Astrocyte of the cerebellum (primary cell): ENCODE measurements at regions not wholly inside any gene's neighbourhood (a gene's known extent, or its start where the extent isn't known, plus 50 kb on each side); places are given as distances from the start of the nearest gene placed in this dataset.

Experiments used
- DNase-seq: peaks from one replicate; pipeline ENCODE4 v3.0.0-alpha.2; 2011; ENCODE audit warnings: low read depth
- H3K4me3 ChIP-seq: 2 replicates; pipeline ENCODE4 v1.5.1; 2011; ENCODE audit warnings: mild to moderate bottlenecking, low read depth, low read length, moderate library complexity
- in situ Hi-C: cut with HindIII; loops from 2 replicates; pipeline ENCODE4 v1.10.0; 2017; ENCODE audit warnings: low sequenced_read_pairs
- TF ChIP-seq, protein P1 (sequence below): IDR thresholded peaks from 2 replicates; pipeline ENCODE4 v1.5.1; 2012; ENCODE audit warnings: low read length, low read depth, moderate library complexity, mild to moderate bottlenecking; ENCODE audit errors: missing control alignments

DNA sequence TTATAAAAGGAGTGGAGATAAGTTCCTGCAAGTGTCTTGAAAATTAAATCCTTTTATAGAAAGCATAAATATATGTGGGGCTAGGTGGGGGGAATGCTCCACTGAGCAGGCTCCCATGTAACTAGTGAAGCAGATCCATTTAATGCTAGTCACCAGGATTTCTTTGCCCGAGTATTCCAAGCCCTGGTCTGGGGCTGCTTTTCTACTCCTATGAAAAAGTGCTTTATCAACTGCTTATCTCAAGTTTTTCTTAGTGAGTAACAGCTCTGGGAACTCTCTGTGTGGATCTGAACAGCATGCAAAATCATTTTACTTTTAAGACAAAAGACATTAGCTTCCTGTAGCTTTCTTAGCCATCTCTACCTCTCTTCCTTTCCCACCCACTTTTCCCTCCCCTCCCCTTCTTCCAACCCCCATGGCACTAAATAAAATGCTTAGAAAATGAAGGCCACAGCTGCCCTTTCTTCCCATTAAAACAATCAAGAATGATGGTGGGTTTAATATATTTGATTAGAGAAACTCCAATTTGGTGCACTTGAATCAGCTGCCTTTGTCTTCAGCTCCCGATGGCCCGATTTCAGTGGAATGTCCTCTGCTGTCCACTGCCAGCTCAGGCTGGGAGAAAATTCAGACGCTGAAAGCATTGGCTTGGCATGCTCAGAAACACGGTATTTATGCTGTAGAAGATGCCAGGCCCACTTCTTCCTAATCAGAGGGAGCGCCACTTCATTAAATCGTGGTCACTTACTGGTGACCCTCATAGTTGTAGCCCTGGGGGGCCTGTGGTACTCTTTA, 475.1 kb downstream of the FOXO1 start:
- TF ChIP-seq, protein P1, sequence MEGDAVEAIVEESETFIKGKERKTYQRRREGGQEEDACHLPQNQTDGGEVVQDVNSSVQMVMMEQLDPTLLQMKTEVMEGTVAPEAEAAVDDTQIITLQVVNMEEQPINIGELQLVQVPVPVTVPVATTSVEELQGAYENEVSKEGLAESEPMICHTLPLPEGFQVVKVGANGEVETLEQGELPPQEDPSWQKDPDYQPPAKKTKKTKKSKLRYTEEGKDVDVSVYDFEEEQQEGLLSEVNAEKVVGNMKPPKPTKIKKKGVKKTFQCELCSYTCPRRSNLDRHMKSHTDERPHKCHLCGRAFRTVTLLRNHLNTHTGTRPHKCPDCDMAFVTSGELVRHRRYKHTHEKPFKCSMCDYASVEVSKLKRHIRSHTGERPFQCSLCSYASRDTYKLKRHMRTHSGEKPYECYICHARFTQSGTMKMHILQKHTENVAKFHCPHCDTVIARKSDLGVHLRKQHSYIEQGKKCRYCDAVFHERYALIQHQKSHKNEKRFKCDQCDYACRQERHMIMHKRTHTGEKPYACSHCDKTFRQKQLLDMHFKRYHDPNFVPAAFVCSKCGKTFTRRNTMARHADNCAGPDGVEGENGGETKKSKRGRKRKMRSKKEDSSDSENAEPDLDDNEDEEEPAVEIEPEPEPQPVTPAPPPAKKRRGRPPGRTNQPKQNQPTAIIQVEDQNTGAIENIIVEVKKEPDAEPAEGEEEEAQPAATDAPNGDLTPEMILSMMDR = no peak
- DNase-seq = no peak
- in situ Hi-C loops = no loop called here
- H3K4me3 ChIP-seq = no peak overlapping the region

DNA sequence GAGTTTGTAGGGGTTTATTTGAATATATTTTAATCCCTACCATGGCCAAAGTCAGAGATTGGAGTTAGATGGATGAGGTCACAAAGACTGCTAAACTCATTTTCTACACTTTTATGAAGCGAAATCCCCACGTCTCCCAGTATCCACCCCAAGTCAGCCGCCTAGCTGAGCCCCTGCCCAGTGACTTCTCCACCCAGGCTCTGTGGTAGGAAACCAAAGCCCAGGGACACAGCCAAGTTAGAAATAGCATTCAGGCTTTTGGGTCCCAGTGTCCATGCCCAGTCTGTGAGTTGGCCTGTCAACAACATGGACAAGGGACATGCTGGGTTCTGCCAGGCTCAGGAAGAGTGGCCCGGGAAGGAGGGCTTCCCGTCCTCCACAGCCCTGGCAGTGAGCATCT, 474.0 kb downstream of the FOXO1 start:
- TF ChIP-seq, protein P1 = no peak
- in situ Hi-C loops = no loop called here
- no peak overlapping the region for H3K4me3 ChIP-seq
- DNase-seq = no peak

DNA sequence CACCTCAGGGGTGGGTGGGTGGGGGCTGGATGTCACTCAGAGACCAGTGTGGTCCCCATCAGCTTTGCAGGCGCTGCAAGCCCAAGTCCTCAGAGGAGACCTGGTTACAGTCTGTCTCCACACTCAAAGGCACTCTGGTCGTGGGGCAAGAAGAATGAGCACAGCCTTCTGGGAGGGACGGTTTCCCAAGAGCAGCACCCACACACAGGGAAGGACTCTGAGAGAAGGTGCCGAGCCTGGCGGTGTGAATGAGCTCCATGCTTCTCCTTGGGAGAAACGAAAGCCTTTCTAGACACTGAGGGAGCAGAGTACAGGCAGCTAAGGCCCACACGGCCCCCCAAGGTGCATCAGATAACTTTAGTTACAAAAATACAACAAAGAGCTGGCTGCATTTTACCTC, 473.6 kb downstream of the FOXO1 start:
- in situ Hi-C loops = no loop called here
- DNase-seq = no peak
- no peak overlapping the region for H3K4me3 ChIP-seq
- TF ChIP-seq, protein P1 = no peak

DNA sequence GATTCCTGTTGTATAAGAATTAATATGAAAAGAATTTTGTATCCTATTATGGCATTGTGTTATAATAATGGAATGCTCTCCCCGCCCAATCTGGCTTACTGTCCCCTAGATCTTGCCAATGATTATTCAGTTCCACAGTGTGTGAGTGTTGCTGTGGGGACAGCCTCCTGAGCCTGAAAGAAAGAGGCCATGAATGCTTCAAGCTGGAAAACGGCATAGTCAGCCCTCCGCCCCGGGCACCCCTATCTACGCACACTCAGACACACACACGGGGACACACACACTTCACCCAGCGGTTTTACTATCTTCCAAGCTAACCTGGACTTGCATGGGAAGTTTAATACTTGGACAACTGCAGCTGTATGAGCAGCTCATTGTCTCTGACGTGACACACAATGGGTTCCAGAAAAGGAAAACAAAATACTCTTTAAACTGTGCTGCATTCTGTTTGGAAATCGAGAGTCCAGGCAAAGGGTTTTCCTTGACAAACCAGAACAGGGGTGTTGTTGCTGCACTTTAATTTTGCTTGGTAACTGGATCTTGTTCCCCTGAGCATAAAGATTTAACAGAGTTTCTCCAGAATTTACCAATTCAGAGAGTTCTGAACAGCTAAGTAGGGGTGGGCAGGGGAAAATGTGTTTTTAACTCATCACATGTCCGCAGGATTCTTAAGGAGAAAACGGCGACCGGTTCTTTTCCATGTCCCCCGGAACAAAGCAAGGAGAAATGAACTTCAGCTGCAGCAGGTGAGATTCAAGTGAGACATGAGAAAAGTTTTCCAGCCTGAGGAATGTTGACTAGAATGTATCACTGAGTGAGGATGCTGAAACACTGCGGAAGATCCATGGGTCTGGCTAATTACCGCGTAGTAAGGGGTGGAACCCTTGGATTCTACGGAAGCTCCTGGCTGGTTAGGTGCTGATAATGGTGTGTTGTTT, 472.9 kb downstream of the FOXO1 start:
- DNase-seq = no peak
- no peak overlapping the region for H3K4me3 ChIP-seq

DNA sequence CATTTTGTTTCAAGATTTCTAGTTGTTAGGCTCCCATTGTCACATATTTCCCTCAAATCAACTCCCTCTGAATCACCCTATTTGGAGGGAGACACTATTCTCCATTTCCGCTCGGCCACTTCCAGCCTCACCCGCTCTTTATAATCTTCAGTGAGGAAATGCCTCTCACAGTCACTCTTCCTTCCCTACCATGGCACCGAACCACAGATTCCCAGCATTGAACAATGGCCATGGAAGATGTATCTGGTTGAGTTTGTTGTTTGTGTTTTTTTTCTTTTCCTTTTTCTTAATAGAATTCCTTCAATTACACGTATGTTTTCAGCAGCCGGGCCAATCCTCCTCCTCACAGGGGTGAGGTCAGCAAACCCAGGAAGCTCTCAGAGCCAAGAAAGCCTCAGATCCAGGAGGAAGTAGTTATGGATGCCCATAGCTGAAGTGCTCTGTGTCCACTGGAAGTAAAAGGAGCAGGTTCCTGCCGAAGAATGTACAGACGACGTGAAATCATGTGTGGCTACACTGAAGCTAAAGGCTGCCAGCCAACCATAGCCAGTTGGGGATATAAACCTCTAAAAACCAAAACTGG, 472.1 kb downstream of the FOXO1 start:
- TF ChIP-seq, protein P1 = no peak
- in situ Hi-C loops = no loop called here
- H3K4me3 ChIP-seq = no peak overlapping the region
- no peak for DNase-seq

More for the DNA sequence above, 472.9 kb downstream of the FOXO1 start:
- TF ChIP-seq, protein P1 = no peak
- in situ Hi-C loops = no loop called here

DNA sequence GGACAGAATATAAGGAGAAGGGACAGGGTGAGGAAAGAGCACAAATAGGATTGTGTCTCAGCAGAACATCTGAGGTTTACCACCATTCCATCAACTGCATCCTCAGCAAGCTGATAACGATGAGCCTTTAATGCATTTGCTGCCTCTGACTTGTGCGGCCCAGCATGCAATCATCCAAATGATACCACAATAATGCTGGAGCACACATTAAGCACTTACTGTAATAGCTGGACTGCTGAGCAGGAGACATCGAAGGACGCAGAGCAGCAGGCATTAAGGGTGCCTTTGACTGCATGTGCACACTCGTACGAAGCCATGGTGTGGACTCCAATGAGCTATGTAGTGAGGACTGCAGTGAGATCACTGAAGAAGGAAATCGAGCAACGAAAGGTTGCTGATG, 469.4 kb downstream of the FOXO1 start:
- in situ Hi-C loops = no loop called here
- TF ChIP-seq, protein P1 = no peak
- DNase-seq = no peak
- no peak overlapping the region for H3K4me3 ChIP-seq
